AG04450 (cell line): ENCODE measurements at regions not wholly inside any gene's neighbourhood (a gene's known extent, or its start where the extent isn't known, plus 50 kb on each side); places are given as distances from the start of the nearest gene placed in this dataset.

ENCODE experiments used
- CTCF ChIA-PET: fragments of 300-600, 350-600 bp; formaldehyde crosslinking; extraction: SDS; loops from one replicate; lab custom pipeline; 2022; ENCODE audit warnings: antibody characterized with exemption, inconsistent platforms; lab: Charles Lee
- POLR2A ChIA-PET: fragments of 350-600 bp; formaldehyde crosslinking; extraction: SDS; loops from one replicate; lab custom pipeline; 2021; ENCODE audit warnings: antibody characterized with exemption, inconsistent platforms; lab: Yijun Ruan, JAX
- DNase-seq: peaks from one replicate; pipeline ENCODE4 v3.0.0-alpha.2; 2011; ENCODE audit warnings: low read depth, low spot score
- H3K27ac ChIP-seq: one replicate; pipeline ENCODE4 v1.5.1; 2012; ENCODE audit warnings: low read depth, low read length, control low read depth
- H3K27me3 ChIP-seq: one replicate; pipeline ENCODE4 v1.6.0; 2012; ENCODE audit warnings: low read length; ENCODE audit not compliant: control insufficient read depth, insufficient read depth
- H3K4me3 ChIP-seq: 2 replicates; pipeline ENCODE4 v1.5.1; 2011; ENCODE audit warnings: mild to moderate bottlenecking, low read depth, low read length, control low read depth
- H3K9me3 ChIP-seq: 2 replicates; pipeline ENCODE4 v1.5.1; 2012; ENCODE audit warnings: low read length; ENCODE audit not compliant: control insufficient read depth, insufficient read depth
- TF ChIP-seq, protein P1 (sequence below): IDR thresholded peaks from 2 replicates; pipeline ENCODE4 v1.5.1; 2011; ENCODE audit warnings: low read depth, low read length, control low read depth, inconsistent platforms

- ChIA-PET POLR2A (no interaction called here), CTCF (no interaction called here)
- TF ChIP-seq, protein P1, sequence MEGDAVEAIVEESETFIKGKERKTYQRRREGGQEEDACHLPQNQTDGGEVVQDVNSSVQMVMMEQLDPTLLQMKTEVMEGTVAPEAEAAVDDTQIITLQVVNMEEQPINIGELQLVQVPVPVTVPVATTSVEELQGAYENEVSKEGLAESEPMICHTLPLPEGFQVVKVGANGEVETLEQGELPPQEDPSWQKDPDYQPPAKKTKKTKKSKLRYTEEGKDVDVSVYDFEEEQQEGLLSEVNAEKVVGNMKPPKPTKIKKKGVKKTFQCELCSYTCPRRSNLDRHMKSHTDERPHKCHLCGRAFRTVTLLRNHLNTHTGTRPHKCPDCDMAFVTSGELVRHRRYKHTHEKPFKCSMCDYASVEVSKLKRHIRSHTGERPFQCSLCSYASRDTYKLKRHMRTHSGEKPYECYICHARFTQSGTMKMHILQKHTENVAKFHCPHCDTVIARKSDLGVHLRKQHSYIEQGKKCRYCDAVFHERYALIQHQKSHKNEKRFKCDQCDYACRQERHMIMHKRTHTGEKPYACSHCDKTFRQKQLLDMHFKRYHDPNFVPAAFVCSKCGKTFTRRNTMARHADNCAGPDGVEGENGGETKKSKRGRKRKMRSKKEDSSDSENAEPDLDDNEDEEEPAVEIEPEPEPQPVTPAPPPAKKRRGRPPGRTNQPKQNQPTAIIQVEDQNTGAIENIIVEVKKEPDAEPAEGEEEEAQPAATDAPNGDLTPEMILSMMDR = no peak
- Histone ChIP-seq H3K27me3 (no peaks in the 10 kb centered on the region), H3K9me3 (no peaks in the 10 kb centered on the region), H3K4me3 (no peak overlapping the region), H3K27ac (no peak overlapping the region)
- no peak for DNase-seq
Measured at GRCh38 chr3:70486414-70487017, 174.1 kb upstream of the MDFIC2 start.

GRCh38 chr3:70476174-70476573 is 163.7 kb upstream of the MDFIC2 start:
- Histone ChIP-seq H3K27me3 (no peaks in the 10 kb centered on the region), H3K4me3 (no peak overlapping the region), H3K27ac (no peak overlapping the region), H3K9me3 (no peaks in the 10 kb centered on the region; the same call in 1 of the 2 replicates)
- TF ChIP-seq, protein P1 = no peak
- ChIA-PET POLR2A (no interaction called here), CTCF (no interaction called here)
- DNase-seq = no peak

- ChIA-PET CTCF (no interaction called here), POLR2A (no interaction called here)
- Histone ChIP-seq H3K27me3 (no peaks in the 10 kb centered on the region), H3K27ac (no peak overlapping the region), H3K9me3 (no peaks in the 10 kb centered on the region), H3K4me3 (no peak overlapping the region)
- TF ChIP-seq, protein P1 = no peak
- peak; percentile 6 for DNase-seq
Measured at GRCh38 chr3:70471464-70472342, 159.3 kb upstream of the MDFIC2 start.

DNA sequence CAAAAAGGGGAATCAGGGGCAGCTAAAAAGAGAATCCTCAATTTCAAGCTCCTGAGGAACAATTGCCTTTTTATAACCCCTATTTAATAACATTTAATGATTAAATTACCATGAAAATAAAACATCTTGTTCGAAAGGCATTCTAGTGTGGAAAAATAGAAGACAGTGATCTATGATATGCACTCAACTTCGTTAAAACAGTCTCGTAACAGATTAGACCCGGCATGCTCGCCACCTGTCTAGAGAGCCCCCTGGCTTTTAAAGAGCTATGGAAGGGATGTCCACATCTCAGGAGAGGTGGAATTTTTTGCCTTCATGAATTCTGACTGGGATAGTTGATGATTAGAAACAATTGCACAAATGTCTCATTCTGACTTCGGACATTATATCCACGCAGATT is 153.7 kb upstream of the MDFIC2 start:
- ChIA-PET CTCF (no interaction called here), POLR2A (no interaction called here)
- no peak for DNase-seq
- TF ChIP-seq, protein P1 = no peak
- Histone ChIP-seq H3K4me3 (no peak overlapping the region), H3K27me3 (no peaks in the 10 kb centered on the region), H3K27ac (no peak overlapping the region), H3K9me3 (no peaks in the 10 kb centered on the region)

- TF ChIP-seq, protein P1 = no peak
- CTCF ChIA-PET = no interaction called here
- no peak for DNase-seq
- Histone ChIP-seq H3K27ac (no peak overlapping the region), H3K4me3 (no peak overlapping the region), H3K9me3 (no peaks in the 10 kb centered on the region), H3K27me3 (no peaks in the 10 kb centered on the region)
- POLR2A ChIA-PET = no interaction called here
Measured at GRCh38 chr3:70464876-70465275, 152.4 kb upstream of the MDFIC2 start.
